HG02973 (cell line): ENCODE measurements at regions not wholly inside any gene's neighbourhood (a gene's known extent, or its start where the extent isn't known, plus 50 kb on each side); places are given as distances from the start of the nearest gene placed in this dataset.

Source experiments
- ATAC-seq: cut with Tn5 transposase; IDR thresholded peaks from one replicate; pipeline ENCODE4 v1.9.1; 2021; ENCODE audit warnings: moderate library complexity; ENCODE audit not compliant: unreplicated experiment

DNA sequence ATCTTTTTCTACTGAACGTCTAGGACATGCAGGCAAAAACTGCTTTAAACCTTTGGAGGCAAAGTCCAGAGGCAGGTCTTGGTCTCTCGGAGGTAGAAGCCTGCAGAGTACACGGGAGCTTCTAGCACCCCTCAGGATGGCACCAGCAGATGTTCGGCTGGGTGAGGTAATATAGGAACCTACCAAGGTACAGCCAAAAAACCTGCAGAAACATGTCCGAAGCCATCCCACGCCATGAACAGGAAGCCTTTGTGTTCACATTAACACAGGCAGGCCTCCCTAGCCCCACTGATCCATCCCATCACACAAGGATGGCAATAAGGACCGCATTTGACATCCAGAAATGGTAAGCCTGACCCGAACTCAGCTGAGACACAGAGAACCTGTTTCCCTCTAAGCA is 157.9 kb upstream of the HES1 start:
- ATAC-seq, result no peak

DNA sequence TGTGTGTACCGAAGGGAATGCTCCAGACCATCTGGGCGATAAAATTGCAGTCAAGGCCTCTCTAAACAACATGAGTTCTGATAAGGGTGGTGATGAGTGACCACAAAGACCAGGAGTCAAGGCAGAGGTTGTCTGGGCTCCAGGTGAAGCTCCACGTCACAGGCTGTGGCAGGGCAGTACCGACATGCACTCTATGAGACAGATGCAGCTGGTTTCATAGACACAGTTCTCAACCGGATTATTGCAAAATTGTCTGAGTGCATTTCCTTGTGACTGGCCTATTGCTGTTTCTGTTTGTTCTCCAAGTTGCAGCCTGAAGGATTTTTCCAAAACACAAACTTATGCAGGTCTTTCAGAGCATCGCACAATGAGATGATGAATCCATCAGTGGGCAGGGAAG is 157.5 kb upstream of the HES1 start:
- no peak for ATAC-seq

DNA sequence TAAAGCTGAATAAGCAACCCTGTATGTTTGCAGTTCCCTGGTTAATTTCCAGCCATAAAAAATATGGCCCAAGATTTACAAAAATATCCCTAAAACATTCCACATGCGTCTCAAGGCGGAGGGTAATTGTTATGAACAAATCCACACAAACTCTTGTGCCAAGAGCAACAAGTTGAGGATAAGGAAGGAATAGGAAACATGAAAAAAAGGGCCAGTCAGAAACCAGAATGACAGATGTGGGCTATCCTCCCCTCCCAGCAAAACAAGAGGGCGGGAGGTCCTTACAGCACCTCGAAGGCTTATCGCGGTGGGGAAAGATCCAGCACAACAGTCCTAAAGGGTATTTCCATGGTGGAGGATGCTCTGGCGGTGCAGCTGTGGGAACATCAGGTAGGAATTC is 155.6 kb upstream of the HES1 start:
- ATAC-seq, result no peak

DNA sequence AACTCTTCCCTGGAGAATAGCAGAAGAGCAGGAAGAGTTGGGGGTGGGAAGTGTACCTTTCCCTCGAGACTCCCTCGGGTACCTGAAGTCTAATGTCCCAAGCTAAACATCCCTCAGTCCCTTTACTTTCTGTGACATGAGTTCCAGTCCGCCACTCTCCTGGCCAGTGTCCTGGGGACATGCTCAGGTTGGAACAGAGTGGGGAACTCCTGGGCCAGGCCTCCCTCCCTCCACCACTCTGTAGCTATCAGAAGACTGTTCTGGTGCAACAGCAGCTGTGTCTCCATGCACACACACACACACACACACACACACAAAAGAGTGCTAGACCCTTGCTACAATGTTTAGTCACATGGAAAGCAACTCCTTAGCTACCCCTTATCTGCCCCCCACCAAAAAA is 155.0 kb upstream of the HES1 start:
- no peak for ATAC-seq

DNA sequence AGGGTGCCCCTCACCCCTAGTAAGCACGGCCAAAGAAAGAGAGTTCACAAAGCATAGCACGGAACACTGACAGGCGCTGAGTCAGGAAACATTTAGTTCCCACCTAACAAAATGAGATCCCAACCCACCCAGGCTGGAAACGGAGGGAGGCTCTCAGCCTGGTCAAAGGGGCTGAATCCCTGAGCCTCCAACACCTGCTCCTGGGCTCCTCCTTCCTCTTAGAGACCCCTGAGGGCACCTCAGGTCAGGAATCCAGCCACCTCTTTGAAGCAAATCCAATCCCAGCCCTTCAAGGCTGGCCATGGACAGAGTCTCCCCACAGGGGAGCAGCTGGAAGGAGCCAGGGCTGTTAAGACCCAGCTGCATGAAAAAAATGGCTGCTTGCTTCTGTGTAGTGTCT is 154.4 kb upstream of the HES1 start:
- no peak for ATAC-seq

DNA sequence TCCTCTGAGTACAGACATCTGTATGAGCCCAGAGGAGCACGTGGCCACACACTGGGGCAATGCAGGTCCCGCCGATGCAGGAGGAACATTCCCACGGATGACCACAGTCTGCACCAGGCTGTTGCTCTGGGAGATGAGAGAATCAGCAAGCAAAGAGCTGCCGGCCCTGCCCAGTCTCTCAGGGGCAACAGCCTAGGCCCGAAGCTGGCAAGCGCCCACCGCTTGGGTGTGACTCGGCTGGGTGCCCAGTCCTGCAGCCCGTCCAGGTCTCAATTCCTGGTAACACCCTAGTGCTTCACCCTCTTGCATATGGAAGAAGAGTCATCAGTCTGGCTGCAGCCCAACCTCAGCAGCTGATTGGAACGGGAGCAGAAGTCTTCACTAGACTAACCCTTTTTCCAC is 153.7 kb upstream of the HES1 start:
- ATAC-seq, result no peak

DNA sequence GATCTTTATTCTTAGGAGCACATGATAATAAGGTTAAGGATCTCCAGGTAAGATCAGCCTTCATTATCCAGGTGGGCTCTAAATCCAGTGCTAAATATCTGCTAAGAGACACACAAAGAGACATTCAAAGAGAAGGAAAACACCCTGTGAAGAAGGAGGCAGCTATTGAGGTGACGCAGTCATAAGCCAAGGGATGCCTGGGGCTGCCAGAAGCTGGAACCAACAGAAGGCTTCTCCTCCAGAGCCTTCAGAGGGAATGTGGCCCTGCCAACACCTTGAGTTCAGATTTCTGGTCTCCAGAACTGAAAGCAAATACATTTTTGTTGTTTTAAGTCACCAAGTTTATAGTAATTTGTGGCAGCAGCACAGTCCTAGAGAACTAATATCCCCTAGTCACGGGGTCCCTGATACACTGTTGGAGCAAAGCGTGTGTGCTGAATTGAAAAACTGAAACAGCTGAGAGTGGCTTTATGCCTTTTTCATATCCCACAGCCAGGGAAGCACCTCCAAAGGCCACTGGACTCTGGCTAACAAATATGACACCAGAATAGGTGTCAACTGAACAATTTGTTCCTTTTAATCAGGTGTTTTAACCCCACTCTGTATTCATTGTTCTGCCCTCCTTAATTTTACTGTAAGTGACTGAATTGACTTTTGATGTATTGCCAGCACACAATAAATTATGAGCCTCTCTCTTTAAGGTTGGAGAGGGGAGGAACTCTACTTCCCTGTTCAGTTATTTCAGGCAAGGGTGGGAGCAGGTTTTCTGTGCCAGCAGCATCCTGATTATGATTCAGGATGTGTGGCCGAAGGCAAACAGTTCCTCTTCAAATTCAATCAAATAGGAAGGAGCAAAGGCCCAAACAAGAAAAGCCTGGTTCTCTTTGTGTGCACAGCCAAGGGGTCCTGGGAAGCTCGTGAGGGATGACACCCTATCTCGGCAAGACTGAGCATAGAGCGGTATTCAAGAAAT is 151.8 kb upstream of the HES1 start:
- no peak for ATAC-seq

DNA sequence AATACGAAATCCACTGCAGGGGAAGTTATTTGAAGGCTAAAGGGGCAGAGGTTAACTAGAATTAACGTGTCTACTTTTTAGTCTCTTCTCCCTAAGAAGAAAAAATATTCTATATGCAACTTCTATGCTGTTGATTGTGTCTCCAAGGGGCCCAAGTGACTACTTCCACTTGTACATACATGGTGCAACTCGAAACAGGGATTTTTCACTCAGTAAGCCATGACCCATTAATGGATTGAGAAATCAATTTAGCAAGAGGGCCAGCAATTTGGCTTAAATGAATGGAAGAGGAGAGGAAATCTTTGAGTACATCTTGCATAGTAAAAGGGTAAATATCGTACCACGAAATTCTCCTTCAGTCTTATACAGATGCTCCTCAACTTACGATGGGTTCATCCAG is 151.1 kb upstream of the HES1 start:
- no peak for ATAC-seq

DNA sequence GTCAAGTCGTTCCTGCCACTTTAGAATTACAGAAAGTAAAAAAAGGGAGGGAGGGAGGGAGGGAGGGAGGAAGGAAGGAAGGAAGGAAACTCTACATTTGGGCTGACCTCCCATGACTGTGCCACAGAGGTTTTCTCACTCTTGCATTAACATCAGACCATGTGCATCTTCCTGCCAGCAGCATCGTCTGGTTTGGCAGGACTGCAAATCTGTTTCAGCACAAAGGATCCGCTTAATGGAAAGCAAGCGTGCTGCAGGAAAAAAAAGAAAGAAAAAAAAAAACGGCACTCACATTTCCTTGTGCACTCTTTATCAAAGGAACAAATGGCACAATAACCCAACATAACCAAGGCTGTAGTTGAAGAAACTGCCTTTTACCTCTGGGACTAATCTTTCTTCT is 148.8 kb upstream of the HES1 start:
- no peak for ATAC-seq

DNA sequence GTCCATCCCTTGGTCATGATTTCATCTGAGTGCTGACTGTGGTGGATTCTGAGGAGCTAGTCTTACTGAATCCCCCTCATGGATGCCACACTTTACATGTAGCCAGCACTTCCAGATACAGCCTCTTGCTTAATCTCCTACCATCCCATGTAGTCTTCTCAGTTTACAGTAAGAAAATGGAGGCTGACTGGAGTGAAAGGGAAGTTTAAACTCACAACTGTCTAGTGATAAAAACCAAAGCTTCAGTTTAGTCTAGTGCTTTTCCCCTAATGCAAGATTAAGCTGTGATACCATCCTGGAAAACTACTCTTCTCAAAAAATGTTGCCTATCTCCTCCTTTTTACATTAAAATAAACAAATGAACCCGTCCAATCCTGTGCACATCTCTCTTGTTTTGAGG is 146.8 kb upstream of the HES1 start:
- ATAC-seq, result no peak

DNA sequence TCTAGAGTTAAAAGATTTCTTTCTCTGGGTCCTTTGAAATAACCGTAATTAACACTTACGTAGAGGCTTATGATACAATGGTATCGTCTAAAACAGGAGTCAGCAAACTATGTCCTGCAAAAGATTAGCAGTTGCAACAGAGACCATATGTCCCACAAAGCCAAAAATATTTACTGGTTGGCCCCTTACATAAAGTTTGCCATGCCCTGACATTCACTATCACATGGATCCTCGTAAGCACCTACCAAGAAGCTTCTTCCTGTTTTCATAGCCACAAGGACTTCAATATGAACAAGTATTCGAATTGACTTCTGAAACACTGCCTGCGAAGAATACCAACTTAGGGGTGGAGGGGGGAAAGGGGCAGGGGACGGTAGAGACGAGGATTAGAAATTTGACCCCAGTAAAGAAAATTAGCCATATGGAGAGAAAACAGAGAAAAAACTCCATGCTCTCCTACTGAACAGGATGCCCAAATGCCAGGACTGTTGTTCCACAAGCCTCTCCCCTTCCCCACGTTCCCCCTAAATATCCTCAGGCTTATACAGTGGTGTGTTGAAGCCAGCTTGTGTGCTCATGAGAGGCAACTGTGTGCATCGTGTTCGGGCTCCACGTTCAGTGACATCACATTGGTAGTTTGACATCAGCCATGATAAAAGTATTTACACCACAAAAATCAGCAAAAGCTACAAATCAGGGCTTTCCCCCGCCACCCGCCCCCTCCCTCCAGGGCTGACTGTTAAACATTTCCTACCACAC is 144.1 kb upstream of the HES1 start:
- ATAC-seq, result no peak

DNA sequence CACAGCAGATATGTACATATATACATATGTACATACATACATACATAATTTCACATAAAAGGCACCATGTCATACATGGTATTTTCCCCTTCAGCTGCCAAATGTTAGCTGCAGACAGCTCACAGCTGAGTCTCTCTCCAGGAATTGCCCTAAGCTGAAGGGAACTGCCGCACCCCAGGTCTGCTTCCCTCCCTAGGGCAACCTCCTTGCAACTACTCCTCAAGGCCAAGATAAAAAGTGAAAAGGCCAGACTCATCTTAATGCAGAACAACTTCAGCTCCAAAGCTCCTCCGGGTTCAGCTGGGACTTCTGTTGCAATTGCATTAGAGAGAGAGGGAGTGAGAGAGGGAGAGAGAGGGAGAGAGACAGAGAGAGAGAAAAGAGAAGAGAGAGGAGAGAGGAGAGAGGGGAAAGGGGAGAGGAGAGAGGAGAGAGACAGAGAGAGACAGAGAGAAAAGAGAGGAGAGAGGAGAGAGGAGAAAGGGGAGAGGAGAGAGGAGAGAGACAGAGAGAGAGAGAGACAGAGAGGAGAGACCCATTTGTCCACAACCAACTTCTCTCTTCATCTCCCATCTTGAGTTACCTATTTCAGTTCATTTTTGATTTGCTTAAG is 143.4 kb upstream of the HES1 start:
- ATAC-seq, result no peak

DNA sequence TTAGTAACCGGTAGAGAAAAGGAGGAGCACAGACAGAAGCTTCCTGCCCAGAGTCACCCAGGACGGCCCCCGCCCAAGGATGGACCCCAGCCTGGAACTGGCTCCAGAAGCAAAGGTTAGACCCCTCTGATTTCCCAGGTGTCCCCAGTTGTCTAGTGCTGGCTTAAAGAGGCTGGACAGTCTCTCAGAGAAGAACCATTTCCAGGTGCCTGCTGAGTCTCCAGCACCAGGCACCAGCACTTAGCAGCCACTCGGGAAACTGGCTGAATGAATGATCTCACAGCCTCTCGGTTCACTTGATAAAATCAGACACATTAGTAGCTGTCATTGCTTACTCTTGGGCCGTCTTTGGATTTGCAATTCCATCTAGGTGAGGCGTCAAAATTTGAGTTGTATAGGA is 139.7 kb upstream of the HES1 start:
- ATAC-seq, result no peak

DNA sequence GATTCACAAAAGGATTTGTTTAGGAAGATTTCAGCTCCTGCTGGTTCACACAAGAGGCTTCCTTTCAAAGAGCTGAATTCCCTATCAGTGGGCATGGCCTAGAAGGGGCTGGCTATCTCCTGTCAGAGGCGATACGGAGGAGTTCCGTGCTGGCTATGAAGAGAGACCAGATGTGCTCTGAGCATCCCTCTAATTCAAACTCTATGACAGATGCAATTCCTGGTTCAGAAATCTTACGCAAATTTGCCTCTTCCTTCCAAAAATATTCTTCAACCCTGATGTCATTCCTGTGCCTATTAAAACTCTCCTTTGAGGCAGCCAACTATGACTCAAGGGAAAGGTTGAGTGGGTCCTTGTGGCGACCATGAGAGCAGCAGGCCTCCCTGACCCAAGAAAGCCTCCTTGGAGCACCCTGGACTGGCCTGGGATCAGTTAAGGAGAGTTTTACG is 139.3 kb upstream of the HES1 start:
- no peak for ATAC-seq

DNA sequence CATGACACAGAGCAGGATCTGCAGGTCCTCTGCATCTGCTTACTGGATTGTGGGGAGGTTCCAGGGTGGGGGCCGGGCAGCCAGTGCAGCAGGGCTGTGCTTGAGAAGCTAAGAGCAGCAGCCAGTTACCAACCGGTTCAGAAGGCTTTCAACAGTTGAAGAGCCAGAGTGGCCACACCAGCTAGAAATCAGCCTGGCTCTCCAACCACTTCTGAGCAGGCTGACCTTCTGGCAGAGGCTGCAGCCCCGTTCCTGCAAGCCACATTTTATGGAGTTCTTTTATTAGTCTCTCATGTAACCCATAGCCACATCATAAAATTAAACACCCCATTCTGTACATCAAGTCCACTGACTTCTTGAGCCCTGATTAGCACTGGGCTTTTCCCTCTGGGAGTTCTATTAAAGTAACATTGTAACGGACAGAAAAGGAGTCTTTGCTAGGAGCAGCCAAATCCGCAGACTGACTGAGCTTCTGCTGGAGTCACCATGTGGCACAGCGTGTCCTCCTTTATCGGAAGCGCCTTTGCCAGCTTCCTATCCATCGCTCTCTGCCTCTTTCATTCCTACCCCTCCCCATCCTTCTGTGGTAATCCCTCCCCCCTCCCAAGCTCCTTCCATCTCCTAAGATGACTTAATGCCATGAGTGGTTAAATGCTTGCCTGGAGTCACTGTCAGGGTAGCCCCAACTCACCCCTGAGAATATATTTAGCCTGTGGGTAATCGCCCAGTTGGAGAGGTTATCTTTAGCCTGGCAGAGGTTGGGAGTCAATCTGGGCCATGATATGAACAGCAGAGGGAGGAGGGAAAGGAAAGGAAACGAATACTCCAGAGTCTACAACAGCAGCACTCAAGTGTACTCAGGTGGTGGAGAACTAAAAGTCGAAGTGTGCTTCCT is 138.5 kb upstream of the HES1 start:
- no peak for ATAC-seq

DNA sequence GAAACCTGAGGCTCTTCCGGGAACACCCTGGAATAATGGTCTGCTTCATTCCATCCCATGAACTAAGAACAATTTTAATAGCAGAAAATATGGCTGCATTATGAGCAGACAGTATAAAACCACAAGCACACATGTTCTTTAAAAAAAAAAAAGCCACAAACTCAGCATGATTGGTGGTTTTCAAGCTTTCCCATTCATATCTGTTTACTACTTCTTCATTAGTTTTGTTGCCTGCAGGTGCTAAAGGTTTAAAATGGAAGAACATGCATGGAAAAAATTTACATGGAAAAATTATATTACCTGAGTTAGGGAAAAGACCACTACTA is 137.9 kb upstream of the HES1 start:
- no peak for ATAC-seq

DNA sequence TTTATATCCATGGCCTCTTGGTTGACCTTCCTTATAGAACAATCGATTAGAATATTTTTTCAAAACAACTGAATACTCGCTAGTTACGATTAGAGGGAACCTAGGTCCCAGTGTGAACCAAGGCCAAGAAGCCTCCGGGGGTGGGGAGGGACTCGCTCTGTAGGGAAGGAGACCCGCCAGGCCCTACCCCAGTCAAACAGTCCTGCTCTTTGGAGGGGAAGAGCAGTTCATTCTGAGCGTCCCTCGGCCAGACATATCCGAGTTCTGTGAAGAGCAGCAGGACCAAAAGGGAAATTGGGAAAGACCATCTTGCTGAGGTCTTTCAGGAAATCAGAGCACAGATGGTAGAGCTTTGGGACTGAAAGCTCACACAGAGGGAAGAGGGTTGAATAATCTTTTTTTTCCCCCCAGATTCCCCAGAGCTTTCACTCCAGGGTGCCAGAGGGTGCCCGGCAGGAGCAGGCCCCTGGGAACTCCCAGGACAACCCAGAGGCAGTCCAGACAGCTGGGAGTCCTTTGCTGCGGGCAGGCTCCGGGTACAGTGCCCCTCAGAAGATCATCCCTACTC is 137.2 kb upstream of the HES1 start:
- no peak for ATAC-seq

DNA sequence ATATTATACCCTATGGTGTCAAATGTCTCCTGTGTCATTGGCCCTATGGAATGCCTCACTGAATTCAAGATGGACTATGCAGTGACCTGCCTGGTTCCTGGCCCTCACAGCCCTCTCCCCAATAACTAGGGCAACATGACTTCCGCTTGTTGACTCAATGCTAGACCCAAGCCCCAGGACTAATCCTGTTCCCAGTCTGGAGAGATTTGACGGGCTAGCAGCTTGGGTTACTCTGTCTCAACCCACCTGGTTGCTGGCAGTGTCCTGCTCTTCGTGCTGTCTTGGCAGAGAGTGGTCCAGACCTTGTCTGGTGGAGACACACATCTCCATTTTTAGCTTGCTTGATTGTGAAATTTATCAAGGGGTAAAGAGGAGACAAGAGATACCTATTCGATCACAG is 135.8 kb upstream of the HES1 start:
- ATAC-seq, result no peak

DNA sequence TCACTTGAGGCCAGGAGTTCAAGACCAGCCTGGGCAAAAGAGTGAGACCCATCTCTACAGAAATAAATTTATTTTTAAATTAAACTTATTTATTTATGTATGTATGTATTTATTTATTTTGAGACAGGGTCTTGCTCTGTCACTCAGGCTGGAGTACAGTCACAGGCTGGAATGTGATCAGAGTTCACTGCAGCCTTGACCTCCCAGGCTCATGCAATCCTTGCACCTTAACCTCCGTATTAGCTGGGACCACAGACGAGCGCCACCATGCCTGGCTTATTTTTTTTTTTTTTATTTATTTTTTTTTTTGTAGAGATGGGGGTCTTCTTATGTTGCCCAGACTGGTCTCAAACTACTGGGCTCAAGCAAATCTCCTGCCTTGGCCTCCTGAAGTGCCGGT is 135.2 kb upstream of the HES1 start:
- no peak for ATAC-seq

DNA sequence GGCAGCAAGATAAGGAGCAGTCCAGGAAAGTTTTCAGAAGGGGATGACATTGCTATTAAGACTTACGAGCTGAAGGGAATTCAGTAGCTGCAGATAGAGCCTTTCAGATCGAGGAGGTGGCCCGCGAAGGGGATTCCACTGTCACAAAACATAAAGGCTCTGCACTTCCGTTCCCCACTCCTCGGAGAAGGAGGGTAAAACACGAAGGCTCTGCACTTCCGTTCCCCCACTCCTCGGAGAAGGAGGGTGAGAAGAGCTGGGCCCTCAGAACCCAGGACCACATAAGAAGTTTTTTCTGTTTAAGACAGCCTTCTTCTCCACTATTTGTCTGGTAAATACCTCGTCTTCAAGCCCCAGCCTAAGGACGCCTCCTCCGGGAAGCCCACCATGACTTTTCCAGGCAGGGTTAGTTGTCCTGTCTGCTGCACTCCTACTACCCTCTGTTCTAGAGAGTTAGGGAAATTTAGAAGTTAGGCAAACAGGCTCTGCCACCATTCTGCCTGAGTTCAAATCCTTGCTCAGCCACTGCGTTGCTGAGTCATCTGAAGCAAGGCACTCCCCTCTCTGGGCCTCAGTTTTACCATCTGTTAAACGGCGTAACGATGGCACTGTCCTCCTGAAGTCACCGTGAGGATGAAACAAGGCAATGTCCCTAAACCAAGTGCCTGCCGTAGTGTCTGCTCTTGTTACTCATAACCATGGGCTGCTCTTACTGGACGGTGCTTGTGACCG is 134.1 kb upstream of the HES1 start:
- no peak for ATAC-seq
